ENCODE measurements at regions not wholly inside any gene's neighbourhood (a gene's known extent, or its start where the extent isn't known, plus 50 kb on each side); places are given as distances from the start of the nearest gene placed in this dataset.
"Not testable (repeated sequence)": the region's sequence is repeated elsewhere in the genome, so short reads cannot be mapped to it uniquely, and the experiment has no call there.

DNA sequence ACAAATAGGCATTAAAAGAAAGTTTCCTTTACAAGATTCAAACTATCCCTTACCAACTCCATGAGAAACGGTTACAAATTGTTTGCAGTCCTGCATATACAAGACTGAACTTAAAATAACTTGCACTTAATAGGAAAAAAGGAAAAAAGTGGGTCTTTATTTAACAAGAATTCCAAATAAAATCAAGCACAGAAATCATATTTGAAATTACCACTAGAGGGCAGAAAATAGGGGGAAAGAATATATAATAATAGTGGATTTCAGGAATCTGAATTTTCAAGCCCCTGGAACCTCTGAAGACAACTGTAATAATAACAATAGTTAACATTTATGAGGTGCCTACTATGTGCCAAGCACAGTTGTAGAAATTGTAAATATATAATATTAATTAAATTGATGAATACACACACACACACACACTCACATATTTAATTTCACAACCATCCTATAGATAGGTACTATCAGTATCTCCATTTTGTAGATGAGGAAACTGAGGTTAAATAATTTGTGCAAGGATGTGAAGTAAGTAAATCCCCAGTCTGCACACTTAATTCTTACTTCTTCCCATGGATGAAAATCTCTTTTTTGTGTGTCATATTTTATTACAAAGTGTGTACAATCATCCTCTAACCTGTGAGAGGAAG lies 262.6 kb downstream of the SRGAP2C start:
- H3K4me1 ChIP-seq (ENCODE audit: control insufficient read depth, extremely low read depth, insufficient read depth, low read length); H3K4me2 ChIP-seq (ENCODE audit: extremely low read depth, insufficient read depth, low read length); H3K36me3 ChIP-seq (ENCODE audit: control insufficient read depth, insufficient read depth, low read length); H3K9ac ChIP-seq (ENCODE audit: insufficient read depth, low read length); H3K4me3 ChIP-seq (replicated peaks in 1 of 4; ENCODE audit: control extremely low read depth in 1 of 4, insufficient read depth in 1 of 4, low read depth in 3 of 4, low read length in 4 of 4); H2AFZ ChIP-seq (ENCODE audit: low read length); H3K79me2 ChIP-seq (ENCODE audit: control insufficient read depth, insufficient read depth, low read length); H3K27ac ChIP-seq (ENCODE audit: insufficient read depth, low read length); H3K9me3 ChIP-seq (ENCODE audit: control insufficient read depth, insufficient read depth, low read depth, low read length); H4K20me1 ChIP-seq (ENCODE audit: control insufficient read depth, extremely low read depth, insufficient read depth, low read length); H3K27me3 ChIP-seq (ENCODE audit: control insufficient read depth, insufficient read depth, low read length): not testable (repeated sequence)
- TF ChIP-seq, protein P1, sequence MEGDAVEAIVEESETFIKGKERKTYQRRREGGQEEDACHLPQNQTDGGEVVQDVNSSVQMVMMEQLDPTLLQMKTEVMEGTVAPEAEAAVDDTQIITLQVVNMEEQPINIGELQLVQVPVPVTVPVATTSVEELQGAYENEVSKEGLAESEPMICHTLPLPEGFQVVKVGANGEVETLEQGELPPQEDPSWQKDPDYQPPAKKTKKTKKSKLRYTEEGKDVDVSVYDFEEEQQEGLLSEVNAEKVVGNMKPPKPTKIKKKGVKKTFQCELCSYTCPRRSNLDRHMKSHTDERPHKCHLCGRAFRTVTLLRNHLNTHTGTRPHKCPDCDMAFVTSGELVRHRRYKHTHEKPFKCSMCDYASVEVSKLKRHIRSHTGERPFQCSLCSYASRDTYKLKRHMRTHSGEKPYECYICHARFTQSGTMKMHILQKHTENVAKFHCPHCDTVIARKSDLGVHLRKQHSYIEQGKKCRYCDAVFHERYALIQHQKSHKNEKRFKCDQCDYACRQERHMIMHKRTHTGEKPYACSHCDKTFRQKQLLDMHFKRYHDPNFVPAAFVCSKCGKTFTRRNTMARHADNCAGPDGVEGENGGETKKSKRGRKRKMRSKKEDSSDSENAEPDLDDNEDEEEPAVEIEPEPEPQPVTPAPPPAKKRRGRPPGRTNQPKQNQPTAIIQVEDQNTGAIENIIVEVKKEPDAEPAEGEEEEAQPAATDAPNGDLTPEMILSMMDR (conservative IDR thresholded peaks at IDR 0.05 in 1 of 2, IDR thresholded peaks at IDR 0.05 in 1 of 2; ENCODE audit: low read depth in 1 of 2, low read length in 2 of 2), result peak in 1 of 2 donors; percentile 17
- peak in 1 of 2 donors; percentile 6 for DNase-seq (ENCODE audit: low read depth in 2 of 2)

DNA sequence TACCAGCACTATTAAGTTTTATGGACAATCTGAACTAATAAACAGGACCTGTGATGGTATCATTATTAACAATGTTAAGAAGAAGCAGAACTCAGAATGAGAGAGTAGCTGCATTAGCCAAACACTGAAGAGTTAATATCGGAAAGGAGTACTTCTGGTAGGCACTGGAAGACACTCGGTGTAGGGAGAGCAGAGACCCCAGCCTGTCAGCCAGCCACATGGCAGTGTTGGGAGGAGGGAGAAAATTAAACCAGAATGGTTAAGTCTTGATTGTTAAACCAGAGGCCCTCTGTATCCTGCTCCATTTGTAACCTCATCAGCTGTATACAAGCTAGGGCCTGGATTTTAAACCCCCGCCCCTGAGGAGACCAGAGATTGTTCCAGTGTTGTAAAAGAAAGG lies 263.3 kb downstream of the SRGAP2C start:
- not testable (repeated sequence) for H3K27me3 ChIP-seq (ENCODE audit: control insufficient read depth, insufficient read depth, low read length); H4K20me1 ChIP-seq (ENCODE audit: control insufficient read depth, extremely low read depth, insufficient read depth, low read length); H3K9me3 ChIP-seq (ENCODE audit: control insufficient read depth, insufficient read depth, low read depth, low read length); H3K4me1 ChIP-seq (ENCODE audit: control insufficient read depth, extremely low read depth, insufficient read depth, low read length); H3K9ac ChIP-seq (ENCODE audit: insufficient read depth, low read length); H2AFZ ChIP-seq (ENCODE audit: low read length); H3K4me3 ChIP-seq (replicated peaks in 1 of 4; ENCODE audit: control extremely low read depth in 1 of 4, insufficient read depth in 1 of 4, low read depth in 3 of 4, low read length in 4 of 4); H3K4me2 ChIP-seq (ENCODE audit: extremely low read depth, insufficient read depth, low read length); H3K36me3 ChIP-seq (ENCODE audit: control insufficient read depth, insufficient read depth, low read length); DNase-seq (ENCODE audit: low read depth in 2 of 2); H3K79me2 ChIP-seq (ENCODE audit: control insufficient read depth, insufficient read depth, low read length); H3K27ac ChIP-seq (ENCODE audit: insufficient read depth, low read length)

DNA sequence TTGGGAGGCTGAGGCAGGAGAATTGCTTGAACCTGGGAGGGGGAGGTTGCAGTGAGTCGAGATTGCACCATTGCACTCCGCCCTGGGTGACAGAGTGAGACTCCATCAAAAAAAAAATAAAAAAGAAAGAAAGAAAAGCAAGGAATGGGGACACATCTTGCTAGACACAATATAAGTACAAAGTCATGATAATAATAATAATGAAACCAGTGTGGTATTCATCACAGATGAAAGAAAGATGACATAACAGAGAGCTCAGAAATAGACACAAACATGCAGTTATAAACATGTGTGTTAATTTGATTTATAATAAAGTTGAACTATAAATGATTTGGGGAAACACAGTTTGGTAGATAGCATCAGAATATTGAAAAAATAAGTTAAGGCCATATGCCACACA lies 264.1 kb downstream of the SRGAP2C start:
- Histone ChIP-seq H3K9me3 (ENCODE audit: control insufficient read depth, insufficient read depth, low read depth, low read length) (no peaks in the 10 kb centered on the region), H3K27ac (ENCODE audit: insufficient read depth, low read length) (no peak overlapping the region), H3K36me3 (ENCODE audit: control insufficient read depth, insufficient read depth, low read length) (no peaks in the 10 kb centered on the region), H3K79me2 (ENCODE audit: control insufficient read depth, insufficient read depth, low read length) (no peaks in the 10 kb centered on the region), H3K4me1 (ENCODE audit: control insufficient read depth, extremely low read depth, insufficient read depth, low read length) (no peaks in the 10 kb centered on the region), H3K27me3 (ENCODE audit: control insufficient read depth, insufficient read depth, low read length) (no peaks in the 10 kb centered on the region), H4K20me1 (ENCODE audit: control insufficient read depth, extremely low read depth, insufficient read depth, low read length) (no peaks in the 10 kb centered on the region), H3K4me2 (ENCODE audit: extremely low read depth, insufficient read depth, low read length) (no peak overlapping the region), H3K9ac (ENCODE audit: insufficient read depth, low read length) (no peak overlapping the region), H3K4me3 (replicated peaks in 1 of 4; ENCODE audit: control extremely low read depth in 1 of 4, insufficient read depth in 1 of 4, low read depth in 3 of 4, low read length in 4 of 4) (no peak overlapping the region), H2AFZ (ENCODE audit: low read length) (no peak overlapping the region)
- TF ChIP-seq, protein P1 (conservative IDR thresholded peaks at IDR 0.05 in 1 of 2, IDR thresholded peaks at IDR 0.05 in 1 of 2; ENCODE audit: low read depth in 1 of 2, low read length in 2 of 2), result no peak
- no peak for TF ChIP-seq EZH2 (IDR thresholded peaks at IDR 0.05; ENCODE audit: low read length, missing control alignments)
- no peak for DNase-seq (ENCODE audit: low read depth in 2 of 2)
